GM10266 (cell line): ENCODE measurements at regions not wholly inside any gene's neighbourhood (a gene's known extent, or its start where the extent isn't known, plus 50 kb on each side); places are given as distances from the start of the nearest gene placed in this dataset.

Source experiments
- DNase-seq: peaks from one replicate; pipeline ENCODE4 v3.0.0; 2012; ENCODE audit errors: extremely low spot score
- CTCF ChIP-seq: IDR thresholded peaks from 2 replicates; pipeline ENCODE4 v1.5.1; 2012; ENCODE audit warnings: mild to moderate bottlenecking, low read depth; ENCODE audit not compliant: control insufficient read depth, insufficient read depth; ENCODE audit errors: missing control alignments

- peak; percentile 53 for TF ChIP-seq CTCF
- DNase-seq: peak; percentile 16
Observed at GRCh38 chr7:95718577-95719410, 53.6 kb upstream of the DYNC1I1 start.

- no peak for DNase-seq
- TF ChIP-seq CTCF: no peak
Observed at GRCh38 chr7:95716357-95717122, 55.8 kb upstream of the DYNC1I1 start.

GRCh38 chr7:95715274-95715673 is 57.1 kb upstream of the DYNC1I1 start:
- no peak for TF ChIP-seq CTCF
- no peak for DNase-seq

GRCh38 chr7:95710711-95711110 is 61.6 kb upstream of the DYNC1I1 start:
- no peak for TF ChIP-seq CTCF
- DNase-seq: no peak

GRCh38 chr7:95700917-95701316 is 71.4 kb upstream of the DYNC1I1 start:
- TF ChIP-seq CTCF: no peak
- no peak for DNase-seq

GRCh38 chr7:95694334-95694733 is 78.0 kb upstream of the DYNC1I1 start:
- no peak for TF ChIP-seq CTCF
- DNase-seq: no peak

GRCh38 chr7:95693551-95694333 is 78.6 kb upstream of the DYNC1I1 start:
- DNase-seq: no peak
- TF ChIP-seq CTCF: no peak
